ENCODE measurements at regions not wholly inside any gene's neighbourhood (a gene's known extent, or its start where the extent isn't known, plus 50 kb on each side); places are given as distances from the start of the nearest gene placed in this dataset.

DNA sequence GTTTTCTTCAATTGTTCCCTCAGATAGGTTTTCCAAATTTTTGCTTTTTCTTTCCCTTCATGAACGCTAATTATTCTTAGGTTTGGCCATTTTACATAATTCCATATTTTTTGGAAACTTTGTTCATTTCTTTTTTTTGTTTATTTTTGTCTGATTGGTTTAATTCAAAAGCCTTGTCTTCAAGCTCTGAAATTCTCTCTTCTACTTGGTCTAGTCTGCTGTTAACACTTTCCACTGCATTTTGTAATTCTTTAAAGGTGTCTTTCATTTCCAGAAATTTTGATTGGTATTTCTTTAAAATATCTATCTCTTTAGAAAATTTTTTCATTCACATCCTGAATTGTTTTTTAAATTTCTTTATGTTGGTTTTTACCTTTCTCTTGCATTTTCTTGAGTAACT lies 63.9 kb upstream of the VLDLR start:
- H4K20me1 ChIP-seq (ENCODE audit: control insufficient read depth, extremely low read depth, insufficient read depth, low read length), result no peaks in the 10 kb centered on the region
- H3K36me3 ChIP-seq (ENCODE audit: control insufficient read depth, insufficient read depth, low read length), result no peaks in the 10 kb centered on the region
- no peak for DNase-seq (ENCODE audit: low read depth in 2 of 2)
- H3K4me3 ChIP-seq (replicated peaks in 1 of 4; ENCODE audit: control extremely low read depth in 1 of 4, insufficient read depth in 1 of 4, low read depth in 3 of 4, low read length in 4 of 4), result no peak overlapping the region
- H3K4me1 ChIP-seq (ENCODE audit: control insufficient read depth, extremely low read depth, insufficient read depth, low read length), result peaks cover 7% of the 10 kb centered on the region
- no peak overlapping the region for H2AFZ ChIP-seq (ENCODE audit: low read length)
- TF ChIP-seq EZH2 (IDR thresholded peaks at IDR 0.05; ENCODE audit: low read length, missing control alignments), result no peak
- TF ChIP-seq, protein P1, sequence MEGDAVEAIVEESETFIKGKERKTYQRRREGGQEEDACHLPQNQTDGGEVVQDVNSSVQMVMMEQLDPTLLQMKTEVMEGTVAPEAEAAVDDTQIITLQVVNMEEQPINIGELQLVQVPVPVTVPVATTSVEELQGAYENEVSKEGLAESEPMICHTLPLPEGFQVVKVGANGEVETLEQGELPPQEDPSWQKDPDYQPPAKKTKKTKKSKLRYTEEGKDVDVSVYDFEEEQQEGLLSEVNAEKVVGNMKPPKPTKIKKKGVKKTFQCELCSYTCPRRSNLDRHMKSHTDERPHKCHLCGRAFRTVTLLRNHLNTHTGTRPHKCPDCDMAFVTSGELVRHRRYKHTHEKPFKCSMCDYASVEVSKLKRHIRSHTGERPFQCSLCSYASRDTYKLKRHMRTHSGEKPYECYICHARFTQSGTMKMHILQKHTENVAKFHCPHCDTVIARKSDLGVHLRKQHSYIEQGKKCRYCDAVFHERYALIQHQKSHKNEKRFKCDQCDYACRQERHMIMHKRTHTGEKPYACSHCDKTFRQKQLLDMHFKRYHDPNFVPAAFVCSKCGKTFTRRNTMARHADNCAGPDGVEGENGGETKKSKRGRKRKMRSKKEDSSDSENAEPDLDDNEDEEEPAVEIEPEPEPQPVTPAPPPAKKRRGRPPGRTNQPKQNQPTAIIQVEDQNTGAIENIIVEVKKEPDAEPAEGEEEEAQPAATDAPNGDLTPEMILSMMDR (conservative IDR thresholded peaks at IDR 0.05 in 1 of 2, IDR thresholded peaks at IDR 0.05 in 1 of 2; ENCODE audit: low read depth in 1 of 2, low read length in 2 of 2), result no peak
- H3K4me2 ChIP-seq (ENCODE audit: extremely low read depth, insufficient read depth, low read length), result no peak overlapping the region
- no peak overlapping the region for H3K27ac ChIP-seq (ENCODE audit: insufficient read depth, low read length)
- no peak overlapping the region for H3K9ac ChIP-seq (ENCODE audit: insufficient read depth, low read length)
- no peaks in the 10 kb centered on the region for H3K79me2 ChIP-seq (ENCODE audit: control insufficient read depth, insufficient read depth, low read length)
- no peaks in the 10 kb centered on the region for H3K27me3 ChIP-seq (ENCODE audit: control insufficient read depth, insufficient read depth, low read length)
- no peaks in the 10 kb centered on the region for H3K9me3 ChIP-seq (ENCODE audit: control insufficient read depth, insufficient read depth, low read depth, low read length)

DNA sequence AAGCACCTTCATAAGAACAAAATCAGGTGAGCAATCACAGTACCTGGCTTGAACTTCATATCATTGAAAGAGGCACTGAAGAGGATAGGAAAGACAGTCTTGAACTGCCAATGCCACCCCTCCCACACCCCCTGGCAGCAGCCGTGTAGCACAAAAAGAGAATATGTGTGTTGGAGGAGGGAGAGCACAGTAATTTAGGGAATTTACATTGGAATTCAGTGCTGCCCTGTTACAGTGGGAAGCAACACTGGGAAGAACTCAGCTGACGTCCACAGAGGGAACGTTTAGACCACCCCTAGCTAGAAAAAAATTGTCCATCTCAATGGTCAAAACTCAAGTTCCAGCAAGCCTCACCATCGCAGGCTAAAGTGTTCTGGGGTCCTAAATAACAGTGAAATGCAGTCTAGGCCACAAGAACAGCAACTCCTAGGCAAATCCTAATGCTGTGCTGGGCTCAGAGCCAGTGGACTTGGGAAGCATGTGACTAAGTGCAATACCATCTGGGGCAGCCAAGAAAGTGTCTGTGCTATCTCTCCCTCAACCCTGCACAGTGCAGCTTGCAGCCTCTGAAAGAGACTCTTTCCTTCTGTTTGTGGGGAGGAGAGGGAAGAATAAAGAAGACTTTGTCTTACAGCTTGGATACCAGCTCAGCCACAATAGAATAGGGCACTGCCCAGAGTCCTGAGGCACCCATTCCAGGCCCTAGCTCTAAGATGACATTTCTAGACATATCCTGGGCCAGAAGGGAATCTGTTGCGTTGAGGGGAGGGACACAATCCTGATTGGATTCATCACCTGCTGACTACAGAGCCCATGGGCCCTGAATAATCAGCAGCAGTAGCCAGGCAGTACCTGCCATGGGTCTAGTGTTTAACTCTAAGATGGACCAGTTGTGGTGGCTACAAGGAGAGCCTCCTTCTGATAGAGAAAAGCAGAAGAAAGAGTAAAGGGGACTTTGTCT lies 62.1 kb upstream of the VLDLR start:
- Histone ChIP-seq H4K20me1 (ENCODE audit: control insufficient read depth, extremely low read depth, insufficient read depth, low read length) (no peaks in the 10 kb centered on the region), H2AFZ (ENCODE audit: low read length) (peak overlapping the region; percentile 6), H3K4me1 (ENCODE audit: control insufficient read depth, extremely low read depth, insufficient read depth, low read length) (peaks cover 7% of the 10 kb centered on the region), H3K4me3 (replicated peaks in 1 of 4; ENCODE audit: control extremely low read depth in 1 of 4, insufficient read depth in 1 of 4, low read depth in 3 of 4, low read length in 4 of 4) (no peak overlapping the region), H3K27ac (ENCODE audit: insufficient read depth, low read length) (no peak overlapping the region), H3K36me3 (ENCODE audit: control insufficient read depth, insufficient read depth, low read length) (no peaks in the 10 kb centered on the region), H3K79me2 (ENCODE audit: control insufficient read depth, insufficient read depth, low read length) (no peaks in the 10 kb centered on the region), H3K9me3 (ENCODE audit: control insufficient read depth, insufficient read depth, low read depth, low read length) (no peaks in the 10 kb centered on the region), H3K9ac (ENCODE audit: insufficient read depth, low read length) (no peak overlapping the region), H3K27me3 (ENCODE audit: control insufficient read depth, insufficient read depth, low read length) (no peaks in the 10 kb centered on the region), H3K4me2 (ENCODE audit: extremely low read depth, insufficient read depth, low read length) (peak overlapping the region; percentile 3)
- DNase-seq (ENCODE audit: low read depth in 2 of 2), result peak; percentile 97 to 98
- TF ChIP-seq EZH2 (IDR thresholded peaks at IDR 0.05; ENCODE audit: low read length, missing control alignments), result no peak
- TF ChIP-seq, protein P1 (conservative IDR thresholded peaks at IDR 0.05 in 1 of 2, IDR thresholded peaks at IDR 0.05 in 1 of 2; ENCODE audit: low read depth in 1 of 2, low read length in 2 of 2), result no peak

DNA sequence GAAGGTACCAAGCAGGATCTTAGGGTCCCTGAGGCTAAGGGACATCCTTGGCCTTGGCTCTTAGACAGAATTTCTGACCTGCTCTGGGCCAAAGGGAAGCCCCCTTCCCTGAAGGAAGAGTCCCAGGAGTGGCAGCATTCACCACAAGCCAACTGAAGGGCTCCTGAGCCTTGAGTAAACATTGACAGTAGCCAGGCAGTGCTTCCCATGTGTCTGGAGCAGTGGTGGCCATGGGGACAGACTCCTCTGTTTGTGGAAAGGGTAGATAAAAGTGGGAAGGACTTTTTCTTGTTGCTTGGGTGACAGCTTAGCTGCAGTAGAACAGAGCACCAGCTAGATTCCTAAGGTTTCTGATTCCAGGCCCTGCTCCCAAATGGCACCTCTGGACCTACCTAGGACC lies 61.4 kb upstream of the VLDLR start:
- Histone ChIP-seq H3K9ac (ENCODE audit: insufficient read depth, low read length) (no peak overlapping the region), H4K20me1 (ENCODE audit: control insufficient read depth, extremely low read depth, insufficient read depth, low read length) (no peaks in the 10 kb centered on the region), H3K4me3 (replicated peaks in 1 of 4; ENCODE audit: control extremely low read depth in 1 of 4, insufficient read depth in 1 of 4, low read depth in 3 of 4, low read length in 4 of 4) (no peak overlapping the region), H3K4me2 (ENCODE audit: extremely low read depth, insufficient read depth, low read length) (no peak overlapping the region), H3K27me3 (ENCODE audit: control insufficient read depth, insufficient read depth, low read length) (no peaks in the 10 kb centered on the region), H3K4me1 (ENCODE audit: control insufficient read depth, extremely low read depth, insufficient read depth, low read length) (peaks cover 7% of the 10 kb centered on the region), H3K27ac (ENCODE audit: insufficient read depth, low read length) (no peak overlapping the region), H2AFZ (ENCODE audit: low read length) (no peak overlapping the region), H3K79me2 (ENCODE audit: control insufficient read depth, insufficient read depth, low read length) (no peaks in the 10 kb centered on the region), H3K36me3 (ENCODE audit: control insufficient read depth, insufficient read depth, low read length) (no peaks in the 10 kb centered on the region), H3K9me3 (ENCODE audit: control insufficient read depth, insufficient read depth, low read depth, low read length) (no peaks in the 10 kb centered on the region)
- DNase-seq (ENCODE audit: low read depth in 2 of 2), result no peak
- TF ChIP-seq, protein P1 (conservative IDR thresholded peaks at IDR 0.05 in 1 of 2, IDR thresholded peaks at IDR 0.05 in 1 of 2; ENCODE audit: low read depth in 1 of 2, low read length in 2 of 2), result no peak
- TF ChIP-seq EZH2 (IDR thresholded peaks at IDR 0.05; ENCODE audit: low read length, missing control alignments), result no peak

All from fibroblast of lung (primary cell).